Trophoblast cell (in vitro differentiated cells and primary cell): ENCODE measurements at regions not wholly inside any gene's neighbourhood (a gene's known extent, or its start where the extent isn't known, plus 50 kb on each side); places are given as distances from the start of the nearest gene placed in this dataset.

Source experiments
- DNase-seq, 2 donors: peaks; one replicate each; pipeline ENCODE4 v3.0.0-alpha.2; 2016
- H2AFZ ChIP-seq: 2 replicates; pipeline ENCODE4 v1.6.1; 2013; ENCODE audit warnings: low read length, moderate library complexity, mild to moderate bottlenecking; ENCODE audit not compliant: insufficient read depth, poor library complexity
- H2AK5ac ChIP-seq: 2 replicates; pipeline ENCODE4 v1.6.1; 2013; ENCODE audit warnings: mild to moderate bottlenecking, low read length
- H2BK120ac ChIP-seq: 2 replicates; pipeline ENCODE4 v1.6.1; 2013; ENCODE audit warnings: low read length, mild to moderate bottlenecking, moderate library complexity; ENCODE audit not compliant: insufficient read depth, poor library complexity
- H2BK12ac ChIP-seq: 2 replicates; pipeline ENCODE4 v1.6.1; 2013; ENCODE audit warnings: mild to moderate bottlenecking, low read length, moderate library complexity
- H2BK5ac ChIP-seq: 2 replicates; pipeline ENCODE4 v1.6.1; 2013; ENCODE audit warnings: low read length, low read depth, moderate library complexity, mild to moderate bottlenecking; ENCODE audit not compliant: poor library complexity
- H3K14ac ChIP-seq: 2 replicates; pipeline ENCODE4 v1.6.1; 2013; ENCODE audit warnings: mild to moderate bottlenecking, low read length
- H3K18ac ChIP-seq: 2 replicates; pipeline ENCODE4 v1.6.1; 2013; ENCODE audit warnings: mild to moderate bottlenecking, low read length
- H3K23ac ChIP-seq: 2 replicates; pipeline ENCODE4 v1.6.1; 2013; ENCODE audit warnings: low read length
- H3K27ac ChIP-seq: 2 replicates; pipeline ENCODE4 v1.5.1; 2013; ENCODE audit warnings: low read depth, mild to moderate bottlenecking, inconsistent platforms, low read length, moderate library complexity
- H3K27me3 ChIP-seq: 2 replicates; pipeline ENCODE4 v1.6.1; 2013; ENCODE audit warnings: inconsistent platforms, mild to moderate bottlenecking, low read length, moderate library complexity; ENCODE audit not compliant: insufficient read depth
- H3K36me3 ChIP-seq, 2 experiments: 1 replicate in 1 of 2; 2 replicates in 1 of 2; pipeline ENCODE4 v1.6.1; 2013; ENCODE audit warnings: low read length in 2 of 2, mild to moderate bottlenecking in 2 of 2, moderate library complexity in 1 of 2; ENCODE audit not compliant: insufficient read depth in 2 of 2, control insufficient read depth in 1 of 2
- H3K4ac ChIP-seq: 2 replicates; pipeline ENCODE4 v1.6.1; 2013; ENCODE audit warnings: low read depth, mild to moderate bottlenecking, low read length, moderate library complexity
- H3K4me1 ChIP-seq, 2 experiments: 1 replicate in 1 of 2; 2 replicates in 1 of 2; pipeline ENCODE4 v1.6.1; 2013; ENCODE audit warnings: low read length in 2 of 2, mild to moderate bottlenecking in 2 of 2, moderate library complexity in 1 of 2; ENCODE audit not compliant: insufficient read depth in 2 of 2, control insufficient read depth in 1 of 2
- H3K4me2 ChIP-seq: 2 replicates; pipeline ENCODE4 v1.6.1; 2013; ENCODE audit warnings: inconsistent platforms, mild to moderate bottlenecking, low read length, moderate library complexity
- H3K4me3 ChIP-seq: 2 replicates; pipeline ENCODE4 v1.5.1; 2013; ENCODE audit warnings: mild to moderate bottlenecking, low read depth, low read length, inconsistent platforms
- H3K79me1 ChIP-seq: one replicate; pipeline ENCODE4 v1.6.1; 2013; ENCODE audit warnings: low read length
- H3K79me2 ChIP-seq: 2 replicates; pipeline ENCODE4 v1.6.1; 2013; ENCODE audit warnings: low read length, mild to moderate bottlenecking; ENCODE audit not compliant: control insufficient read depth, insufficient read depth, poor library complexity
- H3K9ac ChIP-seq: 2 replicates; pipeline ENCODE4 v1.6.1; 2013; ENCODE audit warnings: mild to moderate bottlenecking, low read length
- H3K9me3 ChIP-seq: 2 replicates; pipeline ENCODE4 v1.6.1; 2013; ENCODE audit warnings: low read depth, mild to moderate bottlenecking, control low read depth, inconsistent platforms, low read length; ENCODE audit not compliant: insufficient read depth
- H4K12ac ChIP-seq: 2 replicates; pipeline ENCODE4 v1.6.1; 2013; ENCODE audit warnings: low read depth, mild to moderate bottlenecking, low read length, moderate library complexity
- H4K8ac ChIP-seq: 2 replicates; pipeline ENCODE4 v1.6.1; 2013; ENCODE audit warnings: low read depth, mild to moderate bottlenecking, low read length, moderate library complexity
- H4K91ac ChIP-seq: one replicate; pipeline ENCODE4 v1.6.1; 2013; ENCODE audit warnings: low read depth, mild to moderate bottlenecking, low read length, moderate library complexity
- WGBS: extraction: QIAGEN DNeasy Blood & Tissue Kit; methylation state at CpG from one replicate; pipeline ENCODE4 v1.1.7; 2013; ENCODE audit warnings: missing lambda C conversion rate; ENCODE audit not compliant: insufficient read length, insufficient coverage; ENCODE audit errors: extremely low coverage; 5-methylcytosine and 5-hydroxymethylcytosine counted together

DNA sequence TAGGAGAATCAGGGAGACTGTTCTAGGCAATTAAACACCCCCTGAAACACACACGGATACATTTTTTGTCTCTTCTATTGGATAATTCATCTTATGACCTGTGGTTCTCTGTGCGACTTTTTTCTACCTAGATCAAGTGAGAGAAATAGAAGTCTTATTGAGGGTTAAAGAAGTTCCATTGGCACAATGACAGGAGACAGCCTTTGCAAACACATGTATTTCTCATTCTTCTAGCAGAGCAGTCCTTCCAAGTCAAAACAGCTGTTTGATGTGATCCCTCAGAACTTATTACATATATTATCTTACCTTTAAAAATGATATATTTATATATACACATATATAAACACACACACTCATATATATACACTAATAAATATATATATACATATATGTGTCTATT lies 496.7 kb downstream of the SLC6A15 start:
- Histone ChIP-seq H3K79me2 (no peaks in the 10 kb centered on the region), H3K4me3 (no peak overlapping the region), H3K4me2 (no peak overlapping the region), H3K27ac (no peak overlapping the region), H3K4ac (no peak overlapping the region), H3K23ac (no peak overlapping the region), H3K18ac (no peak overlapping the region), H3K9me3 (no peaks in the 10 kb centered on the region), H2BK5ac (no peak overlapping the region), H4K12ac (no peak overlapping the region), H3K14ac (no peak overlapping the region), H3K4me1 (no peaks in the 10 kb centered on the region), H4K8ac (no peak overlapping the region), H3K9ac (no peak overlapping the region), H3K36me3 (no peaks in the 10 kb centered on the region), H2BK120ac (no peak overlapping the region), H3K27me3 (no peaks in the 10 kb centered on the region), H2BK12ac (no peak overlapping the region), H4K91ac (no peak overlapping the region), H3K79me1 (no peaks in the 10 kb centered on the region), H2AK5ac (no peak overlapping the region), H2AFZ (no peak overlapping the region)
- WGBS = no CpG with 5 or more reads among the region's 2 CpGs
- DNase-seq = no peak

DNA sequence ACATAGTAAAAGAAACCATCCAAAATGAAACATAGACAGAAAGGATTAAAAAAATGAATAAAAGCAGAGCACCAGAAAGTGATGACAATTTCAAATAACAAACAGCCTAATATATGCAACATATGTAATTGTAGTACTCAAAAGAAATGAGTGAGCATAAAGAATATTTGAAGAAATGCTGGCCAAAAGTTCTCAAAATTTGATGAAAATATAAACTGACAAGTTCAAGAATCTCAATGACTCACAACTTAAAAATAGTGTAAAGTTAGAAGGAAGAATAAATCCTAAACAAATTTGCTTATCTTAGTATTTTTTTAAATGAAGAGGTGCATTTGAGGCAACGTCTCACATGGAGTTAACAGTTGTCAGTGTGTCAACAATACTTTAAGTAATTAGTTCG lies 498.9 kb downstream of the SLC6A15 start:
- Histone ChIP-seq H3K36me3 (no peaks in the 10 kb centered on the region), H2AFZ (no peak overlapping the region), H3K9me3 (no peaks in the 10 kb centered on the region), H3K14ac (no peak overlapping the region), H3K27ac (no peak overlapping the region), H4K8ac (no peak overlapping the region), H3K4me1 (no peaks in the 10 kb centered on the region), H3K79me2 (no peaks in the 10 kb centered on the region), H2BK120ac (no peak overlapping the region), H2BK12ac (no peak overlapping the region), H3K27me3 (no peaks in the 10 kb centered on the region), H3K4ac (no peak overlapping the region), H2AK5ac (no peak overlapping the region), H3K4me2 (no peak overlapping the region), H3K4me3 (no peak overlapping the region), H4K91ac (no peak overlapping the region), H4K12ac (no peak overlapping the region), H3K18ac (no peak overlapping the region), H3K9ac (no peak overlapping the region), H2BK5ac (no peak overlapping the region), H3K23ac (no peak overlapping the region), H3K79me1 (no peaks in the 10 kb centered on the region)
- no peak for DNase-seq
- WGBS = no CpG with 5 or more reads among the region's 2 CpGs

DNA sequence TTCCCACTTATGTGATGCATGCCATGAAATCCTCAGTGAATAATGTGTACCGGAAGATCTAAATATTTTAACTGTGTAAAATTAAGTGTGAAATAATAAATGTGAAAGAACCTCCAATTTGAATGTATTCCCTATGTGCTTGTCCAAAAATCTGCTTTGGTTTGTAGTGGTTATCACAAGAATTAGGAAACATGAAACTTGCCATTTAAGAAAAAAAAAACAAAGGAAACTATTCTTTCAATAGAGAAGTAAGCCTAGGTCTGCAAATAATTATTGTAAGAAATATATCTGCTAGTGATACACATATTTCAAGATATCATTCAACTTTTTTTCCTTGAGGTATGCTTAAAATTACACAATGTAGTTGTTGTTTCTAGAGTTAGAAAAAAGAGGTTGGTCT lies 500.4 kb downstream of the SLC6A15 start:
- Histone ChIP-seq H3K4ac (no peak overlapping the region), H3K27me3 (no peaks in the 10 kb centered on the region), H3K9ac (no peak overlapping the region), H3K36me3 (no peaks in the 10 kb centered on the region), H4K12ac (no peak overlapping the region), H2BK120ac (no peak overlapping the region), H4K8ac (no peak overlapping the region), H2AK5ac (no peak overlapping the region), H3K27ac (no peak overlapping the region), H3K4me1 (no peaks in the 10 kb centered on the region), H3K4me2 (no peak overlapping the region), H3K18ac (no peak overlapping the region), H3K79me1 (no peaks in the 10 kb centered on the region), H3K79me2 (no peaks in the 10 kb centered on the region), H2BK5ac (no peak overlapping the region), H3K23ac (no peak overlapping the region), H3K4me3 (no peak overlapping the region), H2AFZ (no peak overlapping the region), H2BK12ac (no peak overlapping the region), H4K91ac (no peak overlapping the region), H3K9me3 (no peaks in the 10 kb centered on the region), H3K14ac (no peak overlapping the region)
- WGBS = no CpG with 5 or more reads among the region's 1 CpG
- DNase-seq = no peak

DNA sequence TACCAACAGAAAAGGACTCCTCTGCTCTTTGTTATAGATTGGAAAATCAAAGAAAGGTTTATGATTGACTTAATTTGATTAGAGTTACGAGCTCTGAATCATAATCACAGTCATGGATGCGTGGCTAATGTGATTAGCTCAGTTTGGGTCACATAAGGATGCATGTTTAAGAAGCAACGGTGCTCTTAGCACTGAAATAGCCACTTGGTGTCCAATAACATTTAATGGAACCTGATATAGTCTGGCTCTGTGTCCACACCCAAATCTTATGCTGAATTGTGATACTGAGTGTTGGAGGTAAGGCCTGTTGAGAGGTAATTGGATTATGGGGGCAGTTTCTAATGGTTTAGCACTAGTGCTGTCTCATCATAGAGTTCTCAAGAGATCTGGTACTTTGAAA lies 501.6 kb downstream of the SLC6A15 start:
- Histone ChIP-seq H3K27ac (no peak overlapping the region), H3K4ac (no peak overlapping the region), H3K18ac (no peak overlapping the region), H2AK5ac (no peak overlapping the region), H4K8ac (no peak overlapping the region), H3K9me3 (peaks cover 1% of the 10 kb centered on the region), H2BK12ac (no peak overlapping the region), H3K27me3 (no peaks in the 10 kb centered on the region), H3K4me1 (no peaks in the 10 kb centered on the region), H4K12ac (no peak overlapping the region), H3K4me2 (no peak overlapping the region), H3K79me2 (no peaks in the 10 kb centered on the region), H3K4me3 (no peak overlapping the region), H3K79me1 (no peaks in the 10 kb centered on the region), H3K14ac (no peak overlapping the region), H2AFZ (no peak overlapping the region), H2BK120ac (no peak overlapping the region), H4K91ac (no peak overlapping the region), H2BK5ac (no peak overlapping the region), H3K23ac (no peak overlapping the region), H3K9ac (no peak overlapping the region), H3K36me3 (no peaks in the 10 kb centered on the region)
- no peak for DNase-seq
- no CpG with 5 or more reads among the region's 3 CpGs for WGBS
